ENCODE measurements at regions not wholly inside any gene's neighbourhood (a gene's known extent, or its start where the extent isn't known, plus 50 kb on each side); places are given as distances from the start of the nearest gene placed in this dataset.
A peak's percentile ranks its signal among the peaks of the same experiment; 100 is the strongest.

DNA sequence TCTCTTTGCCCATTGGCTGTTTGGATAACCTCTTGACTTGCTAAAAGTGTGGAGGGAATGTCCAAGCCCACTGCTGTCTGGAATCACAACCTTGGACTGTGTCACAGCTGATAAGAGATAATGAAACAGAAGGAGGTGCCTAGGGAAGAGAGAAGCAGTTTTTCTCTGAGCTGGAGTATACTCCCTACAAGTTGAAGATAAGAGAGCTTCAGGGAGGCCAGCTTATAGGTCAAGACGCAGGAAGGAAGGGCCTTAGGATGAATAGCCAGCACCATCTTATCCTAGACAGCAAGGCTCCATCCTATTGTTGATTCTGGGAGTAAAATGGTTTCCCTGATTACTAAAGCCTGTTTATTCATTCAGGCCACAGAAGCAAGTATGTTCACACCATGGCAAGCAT lies 244.7 kb downstream of the NPR3 start:
- H3K36me3 Mint-ChIP-seq (ENCODE audit: low read depth), result peaks cover 9% of the 10 kb centered on the region
- 92 to 100% methylated on average over 1 of the region's 1 CpG for WGBS, 2 experiments (ENCODE audit: insufficient coverage in 1 of 2, insufficient read length in 1 of 2)
- H3K4me3 Mint-ChIP-seq, result no peak overlapping the region
- H3K4me3 ChIP-seq (ENCODE audit: low read length), result peak overlapping the region; percentile 61
- H3K27ac Mint-ChIP-seq, result no peak overlapping the region
- no peaks in the 10 kb centered on the region for H3K36me3 ChIP-seq (ENCODE audit: control insufficient read depth, insufficient read depth, low read length)
- TF ChIP-seq, protein P1, sequence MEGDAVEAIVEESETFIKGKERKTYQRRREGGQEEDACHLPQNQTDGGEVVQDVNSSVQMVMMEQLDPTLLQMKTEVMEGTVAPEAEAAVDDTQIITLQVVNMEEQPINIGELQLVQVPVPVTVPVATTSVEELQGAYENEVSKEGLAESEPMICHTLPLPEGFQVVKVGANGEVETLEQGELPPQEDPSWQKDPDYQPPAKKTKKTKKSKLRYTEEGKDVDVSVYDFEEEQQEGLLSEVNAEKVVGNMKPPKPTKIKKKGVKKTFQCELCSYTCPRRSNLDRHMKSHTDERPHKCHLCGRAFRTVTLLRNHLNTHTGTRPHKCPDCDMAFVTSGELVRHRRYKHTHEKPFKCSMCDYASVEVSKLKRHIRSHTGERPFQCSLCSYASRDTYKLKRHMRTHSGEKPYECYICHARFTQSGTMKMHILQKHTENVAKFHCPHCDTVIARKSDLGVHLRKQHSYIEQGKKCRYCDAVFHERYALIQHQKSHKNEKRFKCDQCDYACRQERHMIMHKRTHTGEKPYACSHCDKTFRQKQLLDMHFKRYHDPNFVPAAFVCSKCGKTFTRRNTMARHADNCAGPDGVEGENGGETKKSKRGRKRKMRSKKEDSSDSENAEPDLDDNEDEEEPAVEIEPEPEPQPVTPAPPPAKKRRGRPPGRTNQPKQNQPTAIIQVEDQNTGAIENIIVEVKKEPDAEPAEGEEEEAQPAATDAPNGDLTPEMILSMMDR (conservative IDR thresholded peaks at IDR 0.05), result no peak
- H3K9me3 ChIP-seq (ENCODE audit: control insufficient read depth, low read length), result peaks cover 83% of the 10 kb centered on the region
- H3K9ac ChIP-seq (ENCODE audit: extremely low read depth, low read length, poor library complexity, severe bottlenecking), result no peak overlapping the region
- DNase-seq, result no peak
- no peaks in the 10 kb centered on the region for H3K27me3 Mint-ChIP-seq (ENCODE audit: insufficient read depth)
- H3K4me1 Mint-ChIP-seq, result peaks cover 19% of the 10 kb centered on the region
- H3K4me1 ChIP-seq (ENCODE audit: control insufficient read depth, insufficient read depth, low read length), result peaks cover 4% of the 10 kb centered on the region
- H3K27me3 ChIP-seq (ENCODE audit: control insufficient read depth, insufficient read depth, low read length, poor library complexity, severe bottlenecking), result no peaks in the 10 kb centered on the region
- no peak overlapping the region for H3K27ac ChIP-seq (ENCODE audit: low read depth, low read length)
- peaks cover 68% of the 10 kb centered on the region for H3K9me3 Mint-ChIP-seq

- peaks cover 23% of the 10 kb centered on the region for H3K4me1 Mint-ChIP-seq
- TF ChIP-seq, protein P1 (conservative IDR thresholded peaks at IDR 0.05), result no peak
- Histone ChIP-seq H3K27ac (ENCODE audit: low read depth, low read length) (no peak overlapping the region), H3K9ac (ENCODE audit: extremely low read depth, low read length, poor library complexity, severe bottlenecking) (no peak overlapping the region), H3K4me3 (ENCODE audit: low read length) (peak overlapping the region; percentile 11), H3K9me3 (ENCODE audit: control insufficient read depth, low read length) (peaks cover 58% of the 10 kb centered on the region), H3K36me3 (ENCODE audit: control insufficient read depth, insufficient read depth, low read length) (no peaks in the 10 kb centered on the region), H3K27me3 (ENCODE audit: control insufficient read depth, insufficient read depth, low read length, poor library complexity, severe bottlenecking) (no peaks in the 10 kb centered on the region), H3K4me1 (ENCODE audit: control insufficient read depth, insufficient read depth, low read length) (peaks cover 4% of the 10 kb centered on the region)
- no peak overlapping the region for H3K27ac Mint-ChIP-seq
- H3K27me3 Mint-ChIP-seq (ENCODE audit: insufficient read depth), result no peaks in the 10 kb centered on the region
- no peak overlapping the region for H3K4me3 Mint-ChIP-seq
- no peak for DNase-seq
- peaks cover 50% of the 10 kb centered on the region for H3K9me3 Mint-ChIP-seq
- H3K36me3 Mint-ChIP-seq (ENCODE audit: low read depth), result peaks cover 2% of the 10 kb centered on the region
- WGBS, 2 experiments (ENCODE audit: insufficient coverage in 1 of 2, insufficient read length in 1 of 2), result 92 to 100% methylated on average over 1 to 2 of the region's 2 CpGs
Observed at GRCh38 chr5:32960340-32961058, 249.4 kb downstream of the NPR3 start.

DNA sequence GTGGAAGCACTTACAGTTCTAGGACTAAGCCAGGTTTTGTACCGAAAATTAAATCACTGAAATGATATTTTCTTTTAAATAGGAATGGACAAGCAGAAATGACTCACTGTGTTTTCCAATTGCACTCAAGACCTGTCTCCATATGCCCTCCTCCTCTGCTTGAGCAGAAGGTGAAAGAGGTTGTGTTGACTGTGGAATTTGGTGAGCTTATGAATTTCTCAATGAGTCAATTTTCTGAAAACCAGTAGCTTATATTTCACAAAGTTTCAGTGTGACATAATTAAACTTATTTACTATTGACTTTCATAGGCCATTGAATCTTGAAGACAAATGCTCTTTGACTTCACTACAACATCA lies 249.9 kb downstream of the NPR3 start:
- H3K4me3 Mint-ChIP-seq, result no peak overlapping the region
- WGBS, 2 experiments (ENCODE audit: insufficient coverage in 1 of 2, insufficient read length in 1 of 2), result 95% methylated on average over 1 of the region's 1 CpG; no CpG with 5 or more reads in 1 of the 2 experiments
- no peak overlapping the region for H3K27ac Mint-ChIP-seq
- no peaks in the 10 kb centered on the region for H3K36me3 ChIP-seq (ENCODE audit: control insufficient read depth, insufficient read depth, low read length)
- H3K9me3 ChIP-seq (ENCODE audit: control insufficient read depth, low read length), result peaks cover 53% of the 10 kb centered on the region
- peaks cover 2% of the 10 kb centered on the region for H3K27me3 Mint-ChIP-seq (ENCODE audit: insufficient read depth)
- no peak overlapping the region for H3K27ac ChIP-seq (ENCODE audit: low read depth, low read length)
- H3K9me3 Mint-ChIP-seq, result peaks cover 44% of the 10 kb centered on the region
- no peak for DNase-seq
- TF ChIP-seq, protein P1 (conservative IDR thresholded peaks at IDR 0.05), result no peak
- H3K4me1 ChIP-seq (ENCODE audit: control insufficient read depth, insufficient read depth, low read length), result peaks cover 4% of the 10 kb centered on the region
- H3K36me3 Mint-ChIP-seq (ENCODE audit: low read depth), result peaks cover 2% of the 10 kb centered on the region
- no peak overlapping the region for H3K9ac ChIP-seq (ENCODE audit: extremely low read depth, low read length, poor library complexity, severe bottlenecking)
- H3K4me3 ChIP-seq (ENCODE audit: low read length), result no peak overlapping the region
- no peaks in the 10 kb centered on the region for H3K27me3 ChIP-seq (ENCODE audit: control insufficient read depth, insufficient read depth, low read length, poor library complexity, severe bottlenecking)
- peaks cover 23% of the 10 kb centered on the region for H3K4me1 Mint-ChIP-seq
